Mucosa of descending colon (tissue), 3 donors: ENCODE measurements at regions not wholly inside any gene's neighbourhood (a gene's known extent, or its start where the extent isn't known, plus 50 kb on each side); places are given as distances from the start of the nearest gene placed in this dataset.

Experiments
- ATAC-seq: fragments of 200-7000 bp; cut with Tn5 transposase; one replicate; pipeline ENCODE4 v1.9.1; 2020; ENCODE audit warnings: mild to moderate bottlenecking, moderate library complexity
- DNase-seq, 3 donors: peaks; one replicate each; pipeline ENCODE4 v3.0.0-alpha.2; 2020
- H3K36me3 ChIP-seq: fragments of 200-600 bp; one replicate; pipeline ENCODE4 v1.8.0; 2021; ENCODE audit warnings: low read depth, mild to moderate bottlenecking
- H3K4me1 ChIP-seq: fragments of 200-600 bp; one replicate; pipeline ENCODE4 v1.8.0; 2021; ENCODE audit warnings: low read depth, mild to moderate bottlenecking
- H3K4me3 ChIP-seq: fragments of 200-600 bp; one replicate; pipeline ENCODE4 v1.8.0; 2021; ENCODE audit warnings: mild to moderate bottlenecking
- H3K9me3 ChIP-seq: fragments of 200-600 bp; one replicate; pipeline ENCODE4 v1.8.0; 2021; ENCODE audit warnings: mild to moderate bottlenecking
- intact Hi-C, 2 donors: fragments of 100-400 bp; cut with DNase I in 1 of 2; cut with micrococcal nuclease in 1 of 2; formaldehyde crosslinking; loops; one replicate each; pipeline versions ENCODE4 v1.11.0 to v1.11.1; 2022; cut with DNase I, micrococcal nuclease
- TF ChIP-seq, protein P1 (sequence below): fragments of 200-600 bp; IDR thresholded peaks from one replicate; pipeline ENCODE4 v1.8.0; 2022; ENCODE audit warnings: antibody characterized with exemption, mild to moderate bottlenecking
- donor health status: DM: no; HTN: no; CAD: no; lungs with moderate emphysema.
- donor health status: DM: no; HTN: no; CAD: no.
- donor health status: DM: no; HTN: yes; CAD: no.

DNA sequence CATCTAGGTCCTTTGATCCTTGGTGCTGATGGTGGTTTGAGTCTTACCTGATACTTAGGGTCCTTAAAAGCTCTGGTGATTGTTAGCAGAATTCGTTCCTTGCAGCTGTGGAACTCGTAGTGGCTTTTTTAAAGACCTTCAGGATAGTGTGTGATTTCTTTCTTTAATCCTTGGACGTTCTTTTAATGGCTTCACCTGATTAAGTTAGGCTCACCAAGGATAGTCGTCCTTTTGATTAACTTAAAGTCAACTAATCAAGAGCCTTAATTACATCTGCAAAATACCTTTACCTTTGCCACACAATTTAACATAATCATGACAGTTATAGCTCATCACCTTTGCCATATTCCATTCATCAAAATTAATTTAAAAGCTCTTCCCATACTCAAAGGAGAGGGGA is 1807.7 kb downstream of the OLFM4 start:
- H3K4me1 ChIP-seq = no peaks in the 10 kb centered on the region

DNA sequence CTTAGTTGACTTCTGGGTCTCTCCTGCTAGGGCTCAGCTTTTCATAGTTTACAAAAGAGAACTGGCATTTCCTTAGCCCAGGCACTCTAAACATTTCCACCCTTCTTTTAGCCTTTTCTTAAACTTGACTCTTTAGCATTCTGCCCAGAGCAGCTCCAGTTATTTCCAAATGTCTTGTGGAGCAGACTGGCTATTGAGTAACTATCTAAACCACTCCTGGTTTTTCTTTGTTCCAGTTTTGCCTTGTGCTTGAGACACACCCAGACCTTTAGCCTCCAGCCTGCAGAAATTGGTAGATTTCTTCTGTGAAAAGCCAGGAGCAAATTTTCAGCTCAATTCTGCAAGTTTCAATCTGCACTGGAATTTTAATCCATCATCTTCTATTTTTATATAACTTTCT is 1813.1 kb downstream of the OLFM4 start:
- TF ChIP-seq, protein P1, sequence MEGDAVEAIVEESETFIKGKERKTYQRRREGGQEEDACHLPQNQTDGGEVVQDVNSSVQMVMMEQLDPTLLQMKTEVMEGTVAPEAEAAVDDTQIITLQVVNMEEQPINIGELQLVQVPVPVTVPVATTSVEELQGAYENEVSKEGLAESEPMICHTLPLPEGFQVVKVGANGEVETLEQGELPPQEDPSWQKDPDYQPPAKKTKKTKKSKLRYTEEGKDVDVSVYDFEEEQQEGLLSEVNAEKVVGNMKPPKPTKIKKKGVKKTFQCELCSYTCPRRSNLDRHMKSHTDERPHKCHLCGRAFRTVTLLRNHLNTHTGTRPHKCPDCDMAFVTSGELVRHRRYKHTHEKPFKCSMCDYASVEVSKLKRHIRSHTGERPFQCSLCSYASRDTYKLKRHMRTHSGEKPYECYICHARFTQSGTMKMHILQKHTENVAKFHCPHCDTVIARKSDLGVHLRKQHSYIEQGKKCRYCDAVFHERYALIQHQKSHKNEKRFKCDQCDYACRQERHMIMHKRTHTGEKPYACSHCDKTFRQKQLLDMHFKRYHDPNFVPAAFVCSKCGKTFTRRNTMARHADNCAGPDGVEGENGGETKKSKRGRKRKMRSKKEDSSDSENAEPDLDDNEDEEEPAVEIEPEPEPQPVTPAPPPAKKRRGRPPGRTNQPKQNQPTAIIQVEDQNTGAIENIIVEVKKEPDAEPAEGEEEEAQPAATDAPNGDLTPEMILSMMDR = no peak
- Histone ChIP-seq H3K9me3 (peaks cover 14% of the 10 kb centered on the region), H3K4me1 (no peaks in the 10 kb centered on the region), H3K4me3 (no peak overlapping the region), H3K36me3 (no peaks in the 10 kb centered on the region)
- no peak for DNase-seq
- no peak for ATAC-seq
- intact Hi-C loops = no loop called here

More for the DNA sequence above, 1807.7 kb downstream of the OLFM4 start:
- DNase-seq (no peak), ATAC-seq (no peak)
- peaks cover 3% of the 10 kb centered on the region for H3K9me3 ChIP-seq
- H3K4me3 ChIP-seq = no peak overlapping the region
- H3K36me3 ChIP-seq = no peaks in the 10 kb centered on the region
- TF ChIP-seq, protein P1 = no peak
- intact Hi-C loops = no loop called here

DNA sequence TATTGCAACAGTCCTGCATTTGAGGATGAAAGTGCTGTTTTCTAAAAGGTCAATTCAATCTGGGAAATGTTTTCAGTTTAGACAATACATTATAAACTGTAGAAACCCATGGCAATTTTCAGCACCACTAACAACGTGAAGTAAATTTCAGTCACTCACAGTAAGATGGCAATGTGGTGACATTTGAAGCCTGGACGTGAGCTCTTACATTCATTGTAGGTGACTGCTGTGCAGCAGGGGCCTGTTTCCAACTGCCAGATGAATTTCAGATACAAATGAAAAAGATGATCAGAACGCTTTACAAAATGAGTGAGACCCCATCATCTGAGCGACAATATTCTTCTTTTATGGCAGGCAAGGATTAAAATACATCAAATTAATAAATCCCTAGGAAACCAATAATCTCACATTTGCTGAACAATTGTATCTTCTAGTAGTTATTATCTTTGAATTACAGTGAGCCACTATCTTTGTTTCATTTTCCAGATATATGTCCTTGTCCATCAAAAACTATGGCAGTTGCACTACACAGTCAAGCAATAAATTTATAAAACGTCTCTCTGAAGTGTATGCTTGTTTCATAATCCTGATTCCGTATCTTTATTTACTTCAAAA is 1816.8 kb downstream of the OLFM4 start:
- ATAC-seq = no peak
- TF ChIP-seq, protein P1 = no peak
- H3K4me3 ChIP-seq = no peak overlapping the region
- H3K4me1 ChIP-seq = no peaks in the 10 kb centered on the region
- DNase-seq = no peak
- no peaks in the 10 kb centered on the region for H3K36me3 ChIP-seq
- intact Hi-C loops = no loop called here
- peaks cover 22% of the 10 kb centered on the region for H3K9me3 ChIP-seq

DNA sequence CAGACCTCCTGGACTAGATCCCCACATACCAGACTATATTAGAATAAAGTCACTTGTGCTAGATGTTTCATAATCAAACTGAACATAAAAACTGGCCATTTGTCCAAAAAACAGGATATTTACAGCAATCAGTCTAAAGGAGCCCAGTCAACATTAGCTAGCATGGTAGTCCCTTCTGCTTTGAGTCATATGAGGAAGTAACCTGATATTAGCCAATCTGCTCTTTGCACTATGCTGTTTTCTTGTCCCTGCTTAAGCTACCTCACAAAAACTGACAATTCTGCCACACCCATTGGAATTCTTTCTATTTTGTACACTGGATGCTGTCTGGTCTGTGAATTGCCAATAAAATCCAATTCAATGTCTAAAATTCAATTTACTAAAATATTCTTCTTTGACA is 1824.2 kb downstream of the OLFM4 start:
- no peaks in the 10 kb centered on the region for H3K36me3 ChIP-seq
- no peaks in the 10 kb centered on the region for H3K4me1 ChIP-seq
- no peak for ATAC-seq
- H3K4me3 ChIP-seq = no peak overlapping the region
- intact Hi-C loops = no loop called here
- no peak for DNase-seq
- TF ChIP-seq, protein P1 = no peak
- peaks cover 16% of the 10 kb centered on the region for H3K9me3 ChIP-seq

DNA sequence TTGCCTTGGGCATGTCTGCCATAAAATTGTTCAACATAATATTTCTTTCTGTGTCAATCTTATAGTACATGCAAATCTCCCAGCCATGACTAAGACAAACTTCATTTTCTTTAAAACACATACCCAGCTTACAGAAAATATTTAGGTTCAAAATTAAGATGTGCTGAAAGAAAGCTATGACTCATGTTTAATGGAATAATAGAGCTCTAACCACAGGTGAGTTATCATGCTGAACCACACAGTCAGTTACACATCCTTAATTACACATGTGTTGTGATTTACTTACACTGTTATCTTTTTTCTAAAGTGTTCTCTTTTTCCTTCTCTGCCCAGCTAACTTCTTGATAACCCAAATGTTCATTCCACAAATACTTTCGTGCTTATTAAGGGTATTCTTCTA is 1831.2 kb downstream of the OLFM4 start:
- H3K4me3 ChIP-seq = no peak overlapping the region

More for the DNA sequence above, 1831.2 kb downstream of the OLFM4 start:
- intact Hi-C loops = no loop called here
- ATAC-seq (no peak), DNase-seq (no peak)
- TF ChIP-seq, protein P1 = no peak
- Histone ChIP-seq H3K4me1 (no peaks in the 10 kb centered on the region), H3K9me3 (peaks cover 12% of the 10 kb centered on the region), H3K36me3 (no peaks in the 10 kb centered on the region)
